Activated CD4-positive, alpha-beta T cell treated with anti-CD3 and anti-CD28 coated beads, Interleukin-2, Interleukin-6, amounts not matched to agents 100 ng/mL and 50 ng/mL, durations not matched to agents 16 hours and 8 hours (primary cell): ENCODE measurements at regions not wholly inside any gene's neighbourhood (a gene's known extent, or its start where the extent isn't known, plus 50 kb on each side); places are given as distances from the start of the nearest gene placed in this dataset.

Experiments
- DNase-seq: peaks from one replicate; pipeline ENCODE4 v3.0.0-alpha.2; 2020

GRCh38 chr2:81987370-81987769, 1682.8 kb upstream of the LRRTM1 start:
- DNase-seq = no peak

DNA sequence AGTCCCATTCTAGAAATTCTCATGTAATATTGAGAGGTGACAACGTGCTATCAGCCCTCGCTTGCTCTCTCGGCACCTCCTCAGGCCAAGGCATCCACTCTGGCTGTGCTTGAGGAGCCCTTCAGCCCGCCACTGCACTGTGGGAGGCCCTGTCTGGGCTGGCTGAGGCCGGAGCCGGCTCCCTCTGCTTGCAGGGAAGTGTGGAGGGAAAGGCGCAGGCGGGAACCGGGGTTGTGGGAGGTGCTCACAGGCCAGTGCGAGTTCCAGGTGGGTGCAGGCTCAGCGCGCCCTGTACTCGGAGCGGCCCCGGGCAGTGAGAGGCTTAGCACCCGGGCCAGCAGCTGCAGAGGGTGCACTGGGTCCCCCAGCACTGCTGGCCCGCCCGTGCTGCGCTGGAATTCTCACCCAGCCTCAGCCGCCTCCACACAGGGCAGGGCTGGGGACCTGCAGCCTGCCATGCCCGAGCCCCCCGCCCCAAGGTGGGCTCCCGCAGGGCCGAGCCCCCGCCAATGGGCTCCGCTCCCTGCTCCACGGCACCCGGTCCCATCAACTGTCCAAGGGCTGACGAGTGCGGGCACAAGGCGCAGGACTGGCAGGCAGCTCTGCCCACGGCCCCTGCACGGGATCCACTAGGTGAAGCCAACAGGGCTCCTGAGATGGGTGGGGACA, 1680.6 kb upstream of the LRRTM1 start:
- no peak for DNase-seq

GRCh38 chr2:81981585-81981984, 1677.0 kb upstream of the LRRTM1 start:
- DNase-seq = no peak

GRCh38 chr2:81979086-81979485, 1674.5 kb upstream of the LRRTM1 start:
- no peak for DNase-seq

- no peak for DNase-seq
Observed at GRCh38 chr2:81976998-81977397, 1672.4 kb upstream of the LRRTM1 start.

- no peak for DNase-seq
Observed at GRCh38 chr2:81974216-81974615, 1669.7 kb upstream of the LRRTM1 start.

- no peak for DNase-seq
Observed at GRCh38 chr2:81942876-81943275, 1638.3 kb upstream of the LRRTM1 start.

DNA sequence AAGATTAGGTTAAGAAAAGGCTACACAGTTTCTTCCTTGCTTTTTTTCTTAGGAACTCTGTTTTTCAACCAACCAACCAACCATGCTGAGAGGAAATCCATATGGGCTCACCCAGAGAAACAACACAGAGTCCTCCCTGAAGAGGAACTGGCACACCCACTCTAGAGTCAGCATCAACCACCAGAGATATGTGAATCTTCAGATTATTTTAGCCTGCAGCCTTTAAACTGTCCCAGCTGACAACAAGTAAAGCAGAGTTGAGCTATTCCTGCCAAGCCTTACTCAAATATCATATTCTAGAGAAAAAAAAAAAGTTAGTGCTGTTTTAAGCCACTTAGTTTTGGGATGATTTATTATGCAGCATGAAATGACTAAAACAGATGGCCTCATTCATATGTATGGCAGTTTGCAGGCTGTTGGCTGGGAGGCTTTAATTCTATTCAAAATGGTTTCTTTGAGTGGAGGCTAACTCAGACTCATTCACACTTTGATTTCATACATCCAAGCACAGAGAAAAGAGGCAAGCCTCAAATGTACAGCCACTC, 1637.7 kb upstream of the LRRTM1 start:
- DNase-seq = no peak

DNA sequence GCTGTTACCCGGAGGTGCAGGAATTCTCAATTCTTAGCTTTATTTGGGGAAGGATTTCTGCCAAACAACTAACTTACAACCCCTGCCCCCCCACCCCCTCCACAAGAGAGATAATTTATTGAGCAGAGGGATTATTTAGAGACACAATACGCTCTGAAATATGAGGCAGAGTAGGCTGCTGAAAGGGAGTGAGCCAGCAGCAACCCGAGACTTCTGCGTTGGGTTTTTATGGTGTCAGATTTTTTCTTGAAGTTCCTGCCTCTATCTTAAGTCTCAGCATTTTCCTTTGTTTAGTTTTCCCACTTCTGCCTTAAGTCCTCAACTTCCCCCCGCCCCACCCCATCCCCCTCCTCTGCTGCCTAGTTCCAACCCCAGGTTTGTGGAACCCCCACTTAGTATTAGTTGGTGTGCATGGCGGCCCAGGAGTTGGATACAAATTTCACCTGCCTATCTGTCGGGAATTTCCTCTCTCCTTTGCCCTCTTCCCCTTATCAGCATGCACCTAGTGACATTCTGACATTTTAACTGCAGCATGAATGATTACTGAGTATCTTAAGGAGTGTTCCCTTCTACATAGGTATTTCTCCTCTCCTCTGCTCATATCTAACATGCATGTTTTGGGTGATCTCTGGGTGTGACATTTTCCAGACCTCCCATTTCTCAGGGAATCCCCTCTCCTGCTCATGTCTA, 1635.9 kb upstream of the LRRTM1 start:
- no peak for DNase-seq

DNA sequence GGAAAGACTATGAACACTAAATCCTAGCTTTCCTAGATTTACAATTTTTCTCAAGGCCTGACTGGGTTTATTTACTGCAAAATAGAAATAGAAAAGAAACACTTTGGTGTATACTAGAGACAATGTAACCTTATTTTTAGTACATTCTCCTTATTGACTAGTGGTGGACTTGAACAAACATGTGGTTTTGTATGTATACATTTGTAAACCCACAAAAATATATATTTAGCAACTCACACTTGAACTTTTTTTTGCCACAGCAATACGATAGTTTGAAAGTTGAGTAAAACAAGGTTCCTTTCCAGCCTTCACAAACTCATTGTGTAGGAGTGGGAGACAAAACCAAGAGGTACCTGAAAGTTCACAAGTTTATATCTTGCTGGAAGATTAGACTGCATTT, 1633.4 kb upstream of the LRRTM1 start:
- DNase-seq = no peak

GRCh38 chr2:81903534-81903933, 1599.0 kb upstream of the LRRTM1 start:
- no peak for DNase-seq

- no peak for DNase-seq
Observed at GRCh38 chr2:81901017-81901416, 1596.5 kb upstream of the LRRTM1 start.

- no peak for DNase-seq
Observed at GRCh38 chr2:81895620-81896250, 1591.2 kb upstream of the LRRTM1 start.

- no peak for DNase-seq
Observed at GRCh38 chr2:81894451-81894990, 1590.0 kb upstream of the LRRTM1 start.

DNA sequence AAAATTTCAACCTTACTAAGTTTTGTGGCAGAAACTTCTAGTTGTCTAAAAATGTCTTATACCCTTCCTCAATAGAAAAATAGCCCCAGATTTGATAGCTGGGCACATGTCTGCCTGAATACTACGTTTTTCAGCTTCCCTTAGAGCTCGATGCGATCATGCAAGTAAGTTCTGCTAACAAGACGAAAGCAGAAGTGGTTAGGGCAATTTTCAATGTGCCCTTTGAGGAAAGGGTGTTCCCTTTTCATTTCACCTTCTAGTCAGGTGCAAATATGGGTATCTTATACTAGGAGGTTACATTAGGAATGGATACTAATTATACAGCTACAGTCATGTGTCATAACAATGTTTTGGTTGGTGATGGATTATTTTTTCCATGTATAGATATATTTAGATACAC, 1572.1 kb upstream of the LRRTM1 start:
- DNase-seq = no peak

- no peak for DNase-seq
Observed at GRCh38 chr2:81872006-81872405, 1567.5 kb upstream of the LRRTM1 start.

DNA sequence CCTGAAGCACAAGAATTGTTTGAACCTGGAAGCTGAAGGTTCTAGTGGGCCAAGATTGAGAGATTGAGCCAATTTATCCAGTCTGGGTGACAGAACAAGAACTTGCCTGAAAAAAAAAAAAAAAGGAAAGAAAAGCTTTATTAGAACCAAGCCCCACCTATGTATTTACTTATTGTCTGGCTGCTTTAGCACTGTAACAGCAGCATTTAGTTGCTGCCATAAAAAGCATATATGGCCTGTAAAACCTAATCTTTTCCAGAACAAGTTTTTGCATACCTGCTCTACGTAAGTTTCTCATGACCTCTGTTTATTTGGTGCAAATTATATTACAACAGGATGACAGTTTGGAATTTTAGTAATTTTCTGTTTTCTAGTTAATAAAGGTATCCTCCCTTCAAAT, 1565.6 kb upstream of the LRRTM1 start:
- no peak for DNase-seq

- DNase-seq = no peak
Observed at GRCh38 chr2:81858998-81859397, 1554.4 kb upstream of the LRRTM1 start.

DNA sequence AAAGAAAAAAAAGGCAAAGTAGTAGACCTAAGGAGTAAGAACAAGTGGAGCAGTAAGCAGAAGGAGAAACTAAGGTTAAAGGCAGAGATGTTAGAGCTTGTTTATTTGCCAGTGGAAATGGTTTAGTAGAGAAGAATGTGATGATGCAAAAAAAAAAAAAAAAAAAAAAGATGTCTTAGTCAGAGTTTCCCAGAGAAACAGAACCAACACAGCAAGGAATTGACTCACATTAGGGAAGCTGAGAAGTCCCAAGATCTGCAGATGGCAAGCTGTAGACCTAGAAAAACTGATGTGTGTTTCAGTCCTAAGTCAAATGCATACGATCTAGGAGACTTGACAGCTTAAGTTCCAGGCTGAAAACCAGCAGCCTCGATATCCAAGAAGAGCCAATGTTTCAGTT, 1548.8 kb upstream of the LRRTM1 start:
- no peak for DNase-seq

GRCh38 chr2:81852651-81853050, 1548.1 kb upstream of the LRRTM1 start:
- no peak for DNase-seq

DNA sequence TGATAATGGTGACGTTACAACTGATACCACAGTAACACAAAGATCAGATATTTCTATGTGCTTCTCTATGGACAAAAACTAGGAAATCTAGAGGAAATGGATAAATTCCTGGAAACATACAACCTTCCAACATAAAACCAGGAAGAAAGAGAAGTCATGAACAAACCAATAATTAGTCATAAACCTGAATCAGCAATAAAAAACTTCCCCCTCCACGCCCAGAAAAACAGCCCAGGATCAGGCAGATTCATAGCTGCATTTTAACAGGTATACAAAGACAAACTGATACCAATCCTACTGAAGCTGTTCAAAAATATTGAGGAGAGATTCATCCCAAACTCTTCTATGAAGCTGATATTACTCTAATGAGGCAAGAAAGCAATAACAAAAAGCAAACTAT, 1535.2 kb upstream of the LRRTM1 start:
- DNase-seq = no peak

DNA sequence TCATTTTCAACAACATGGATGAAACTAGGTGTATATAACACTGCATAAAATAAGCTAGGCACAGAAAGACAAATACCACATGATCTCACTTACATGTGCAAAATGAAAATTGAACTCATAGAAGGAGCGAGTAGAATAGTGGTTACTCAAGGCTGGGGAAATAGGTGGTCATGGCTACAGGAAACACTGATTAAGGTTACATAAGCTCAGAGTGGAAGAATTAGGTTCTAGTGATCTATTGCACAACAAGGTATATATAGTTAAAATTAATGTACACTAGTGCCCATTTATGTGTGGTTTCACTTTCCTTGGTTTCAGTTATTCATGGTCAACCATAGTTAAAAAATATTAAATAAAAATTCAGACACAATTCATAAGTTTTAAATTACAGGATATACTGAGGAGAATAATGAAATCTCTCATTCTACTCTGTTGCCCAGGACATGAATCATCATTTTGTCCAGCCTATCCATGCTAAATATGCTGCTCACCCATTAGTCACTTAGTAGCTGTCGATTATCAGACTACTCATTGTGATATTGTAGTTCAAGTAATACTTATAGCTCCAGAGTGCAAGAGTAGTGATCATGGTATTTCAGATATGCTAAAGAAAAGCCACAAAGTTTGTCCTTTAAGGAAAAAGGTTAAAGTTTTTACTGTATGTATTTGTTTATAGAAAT, 1530.9 kb upstream of the LRRTM1 start:
- DNase-seq = no peak

DNA sequence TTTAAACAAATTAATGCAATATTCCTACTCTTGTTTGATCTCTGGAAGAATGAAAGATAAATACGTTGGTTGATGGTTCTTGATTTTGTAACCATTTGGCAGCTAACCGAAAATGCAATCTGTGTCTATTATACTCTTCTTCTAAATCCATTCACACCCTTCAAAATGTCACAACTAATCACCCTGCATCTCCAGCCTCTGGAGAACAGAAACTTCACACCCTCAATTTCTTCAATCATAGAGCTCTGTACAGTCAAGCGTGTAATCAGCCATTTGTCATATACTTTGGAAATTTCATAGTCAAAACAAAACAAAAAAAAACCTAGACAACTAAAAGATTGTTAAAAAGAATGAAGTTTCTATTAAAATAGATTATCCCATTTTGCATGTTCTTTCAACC, 1482.3 kb upstream of the LRRTM1 start:
- DNase-seq = no peak
